ENCODE measurements at regions not wholly inside any gene's neighbourhood (a gene's known extent, or its start where the extent isn't known, plus 50 kb on each side); places are given as distances from the start of the nearest gene placed in this dataset.

GRCh38 chr4:54904953-54905352, 220.4 kb downstream of the KDR start:
- H3K79me2 ChIP-seq (ENCODE audit: control insufficient read depth, insufficient read depth, low read length) = no peaks in the 10 kb centered on the region
- Mint-ChIP-seq H3K4me3 (no peak overlapping the region), H3K27me3 (no peaks in the 10 kb centered on the region), H3K9me3 (ENCODE audit: insufficient read depth) (peaks cover 3% of the 10 kb centered on the region), H3K4me1 (peaks cover 12% of the 10 kb centered on the region), H3K27ac (no peak overlapping the region)
- H3K4me1 ChIP-seq (ENCODE audit: control insufficient read depth in 2 of 2, insufficient read depth in 2 of 2, low read length in 2 of 2) = peaks cover 5 to 8% of the 10 kb centered on the region in 2 donors
- ChIA-PET POLR2A (interaction anchor here (0.6 kb wide), 1 partner anchor 9 kb away, joined by 3 read pairs; no protein-coding TSS in a partner anchor), CTCF (no interaction called here)
- H3K27ac ChIP-seq (ENCODE audit: low read length in 2 of 2) = no peak overlapping the region
- no peak overlapping the region for H3K9ac ChIP-seq (ENCODE audit: low read length)
- no peak for DNase-seq
- H4K20me1 ChIP-seq (ENCODE audit: control insufficient read depth, insufficient read depth, low read length, poor library complexity, severe bottlenecking) = no peaks in the 10 kb centered on the region
- peaks cover 0 to 4% (median 0%) of the 10 kb centered on the region in 4 experiments for H3K27me3 ChIP-seq (replicated peaks in 1 of 4; ENCODE audit: control extremely low read depth in 1 of 4, control insufficient read depth in 3 of 4, insufficient read depth in 4 of 4, low read length in 3 of 4)
- ATAC-seq (ENCODE audit: low read depth) = no peak
- H3K36me3 ChIP-seq (replicated peaks in 1 of 2; ENCODE audit: control extremely low read depth in 1 of 2, control insufficient read depth in 1 of 2, extremely low read depth in 1 of 2, insufficient read depth in 2 of 2, low read length in 1 of 2) = no peaks in the 10 kb centered on the region
- H3K9me3 ChIP-seq (ENCODE audit: control extremely low read depth in 1 of 3, control insufficient read depth in 2 of 3, insufficient read depth in 1 of 3, low read length in 2 of 3) = peaks cover 0 to 4% (median 3%) of the 10 kb centered on the region in 3 donors
- H3K4me3 ChIP-seq (ENCODE audit: control extremely low read depth in 1 of 5, extremely low read depth in 1 of 5, insufficient read depth in 1 of 5, low read depth in 2 of 5, low read length in 4 of 5) = no peak overlapping the region
- intact Hi-C loops (cut with micrococcal nuclease) = no loop called here
- H2AFZ ChIP-seq (ENCODE audit: insufficient read depth, low read depth, low read length, poor library complexity, severe bottlenecking) = no peak overlapping the region
- WGBS (ENCODE audit: insufficient coverage) = 83% methylated on average over 1 of the region's 2 CpGs
- no peak overlapping the region for H3K4me2 ChIP-seq (replicated peaks; ENCODE audit: low read depth, low read length, poor library complexity, severe bottlenecking)
- no peak for TF ChIP-seq EZH2 (IDR thresholded peaks at IDR 0.05; ENCODE audit: borderline replicate concordance, insufficient read depth, low read depth, low read length, poor library complexity, severe bottlenecking)
- TF ChIP-seq CTCF (IDR thresholded peaks at IDR 0.05) = no peak

GRCh38 chr4:54902976-54903375, 222.4 kb downstream of the KDR start:
- Mint-ChIP-seq H3K4me3 (no peak overlapping the region), H3K9me3 (ENCODE audit: insufficient read depth) (peaks cover 3% of the 10 kb centered on the region), H3K27ac (no peak overlapping the region), H3K27me3 (peaks cover 3% of the 10 kb centered on the region), H3K4me1 (no peaks in the 10 kb centered on the region)
- peaks cover 0 to 4% (median 3%) of the 10 kb centered on the region in 3 donors for H3K9me3 ChIP-seq (ENCODE audit: control extremely low read depth in 1 of 3, control insufficient read depth in 2 of 3, insufficient read depth in 1 of 3, low read length in 2 of 3)
- 89% methylated on average over 3 of the region's 3 CpGs for WGBS (ENCODE audit: insufficient coverage)
- no peak overlapping the region for H3K9ac ChIP-seq (ENCODE audit: low read length)
- no peaks in the 10 kb centered on the region for H3K4me1 ChIP-seq (ENCODE audit: control insufficient read depth in 2 of 2, insufficient read depth in 2 of 2, low read length in 2 of 2)
- H3K4me2 ChIP-seq (replicated peaks; ENCODE audit: low read depth, low read length, poor library complexity, severe bottlenecking) = no peak overlapping the region
- ATAC-seq (ENCODE audit: low read depth) = no peak
- H3K27ac ChIP-seq (ENCODE audit: low read length in 2 of 2) = no peak overlapping the region
- H2AFZ ChIP-seq (ENCODE audit: insufficient read depth, low read depth, low read length, poor library complexity, severe bottlenecking) = no peak overlapping the region
- H4K20me1 ChIP-seq (ENCODE audit: control insufficient read depth, insufficient read depth, low read length, poor library complexity, severe bottlenecking) = no peaks in the 10 kb centered on the region
- no peak for TF ChIP-seq EZH2 (IDR thresholded peaks at IDR 0.05; ENCODE audit: borderline replicate concordance, insufficient read depth, low read depth, low read length, poor library complexity, severe bottlenecking)
- no peak for TF ChIP-seq CTCF (IDR thresholded peaks at IDR 0.05)
- no peak overlapping the region for H3K4me3 ChIP-seq (ENCODE audit: control extremely low read depth in 1 of 5, extremely low read depth in 1 of 5, insufficient read depth in 1 of 5, low read depth in 2 of 5, low read length in 4 of 5)
- H3K27me3 ChIP-seq (replicated peaks in 1 of 4; ENCODE audit: control extremely low read depth in 1 of 4, control insufficient read depth in 3 of 4, insufficient read depth in 4 of 4, low read length in 3 of 4) = peaks cover 0 to 4% (median 0%) of the 10 kb centered on the region in 4 experiments
- H3K79me2 ChIP-seq (ENCODE audit: control insufficient read depth, insufficient read depth, low read length) = no peaks in the 10 kb centered on the region
- H3K36me3 ChIP-seq (replicated peaks in 1 of 2; ENCODE audit: control extremely low read depth in 1 of 2, control insufficient read depth in 1 of 2, extremely low read depth in 1 of 2, insufficient read depth in 2 of 2, low read length in 1 of 2) = no peaks in the 10 kb centered on the region
- intact Hi-C loops (cut with micrococcal nuclease) = no loop called here
- DNase-seq = no peak
- CTCF ChIA-PET = no interaction called here
- POLR2A ChIA-PET = no interaction called here

Measured in B cell (primary cell).